Heart left ventricle (tissue), 16 donors: ENCODE measurements at regions not wholly inside any gene's neighbourhood (a gene's known extent, or its start where the extent isn't known, plus 50 kb on each side); places are given as distances from the start of the nearest gene placed in this dataset.
A peak's percentile ranks its signal among the peaks of the same experiment; 100 is the strongest.

Experiments
- ATAC-seq, 4 donors: fragments of 200-7000 bp; cut with Tn5 transposase; one replicate each; pipeline ENCODE4 v1.9.1; 2020 to 2022; ENCODE audit warnings: moderate library complexity in 4 of 4, mild to moderate bottlenecking in 3 of 4, moderate number of reproducible peaks in 1 of 4
- DNase-seq, 5 donors: peaks; one replicate each; pipeline ENCODE4 v3.0.0-alpha.2; 2020
- H3K27ac ChIP-seq, 12 donors: fragments of 200-600 bp; sonication (generic) in 4 of 12; one replicate each; pipeline versions ENCODE4 v1.5.0 to v1.8.0; 2016 to 2022; ENCODE audit warnings: mild to moderate bottlenecking in 2 of 12
- H3K27me3 ChIP-seq, 9 donors: fragments of 200-600 bp; sonication (generic) in 2 of 9; one replicate each; pipeline versions ENCODE4 v1.5.1 to v1.8.0; 2016 to 2022; ENCODE audit warnings: mild to moderate bottlenecking in 3 of 9
- H3K36me3 ChIP-seq, 9 donors: fragments of 200-600 bp; sonication (generic) in 2 of 9; one replicate each; pipeline versions ENCODE4 v1.5.0 to v1.8.0; 2018 to 2022; ENCODE audit warnings: mild to moderate bottlenecking in 2 of 9
- H3K4me1 ChIP-seq, 12 donors: fragments of 200-600 bp; sonication (generic) in 4 of 12; one replicate each; pipeline versions ENCODE4 v1.5.0 to v1.8.0; 2016 to 2022; ENCODE audit warnings: mild to moderate bottlenecking in 3 of 12
- H3K4me3 ChIP-seq, 12 donors: fragments of 200-600 bp; sonication (generic) in 4 of 12; one replicate each; pipeline versions ENCODE4 v1.5.0 to v1.8.0; 2017 to 2022; ENCODE audit warnings: mild to moderate bottlenecking in 9 of 12, moderate library complexity in 4 of 12
- H3K9me3 ChIP-seq, 12 donors: fragments of 200-600 bp; sonication (generic) in 4 of 12; one replicate each; pipeline versions ENCODE4 v1.5.0 to v1.8.0; 2016 to 2022; ENCODE audit warnings: mild to moderate bottlenecking in 1 of 12
- CTCF ChIP-seq, 12 donors: fragments of 200-600 bp; sonication (generic) in 4 of 12; IDR thresholded peaks; one replicate each; pipeline versions ENCODE4 v1.5.0 to v1.8.0; 2018 to 2022; ENCODE audit warnings: antibody characterized with exemption in 12 of 12, mild to moderate bottlenecking in 5 of 12
- POLR2A ChIP-seq, 2 donors: fragments of 450-650 bp; IDR thresholded peaks; one replicate each; pipeline ENCODE4 v1.6.1; 2017; ENCODE audit warnings: antibody characterized with exemption in 2 of 2, mild to moderate bottlenecking in 2 of 2, moderate library complexity in 2 of 2
- WGBS, 4 donors: extraction: QIAGEN DNeasy Blood & Tissue Kit in 2 of 4; methylation state at CpG; one replicate each; pipeline versions ENCODE4 v1.1.5 to v1.1.7; 2013 to 2018; 5-methylcytosine and 5-hydroxymethylcytosine counted together
- intact Hi-C, 10 donors: fragments of 100-400 bp; cut with DNase I; formaldehyde crosslinking; loops; one replicate each; pipeline versions ENCODE4 v1.11.1 to v1.14.2; 2022
- donor health status: ischemic (EF 13 %, LVEDD 7.1; RV severe dilation, severe dysfunction).
- donor health status: healthy with polysubstance abuse.
- donor health status: DM: no; HTN: yes; CAD: no.
- donor health status: DM: no; HTN: no; CAD: no.
- donor health status: ischemic (EF 25% LVEDD 6.9; RV normal size, moderate dysfunction).
- donor health status: ischemic (EF 25% LVEDD 5.7; RV mildly dilated, moderate dysfunction).
- donor health status: healthy.
- donor health status: DM: yes; HTN: yes; CAD: no.
- donor health status: ischemic (EF 35%, LVEDD 5.7; RV mildly dilated, moderate dysfunction).
- donor health status: nonischemic (EF 11% LVEDD 7.7; RV severe dilation, severe dysfunction).
- donor health status: DM: yes; HTN: yes; CAD: no.
- donor health status: PGD.
- donor health status: ischemic (EF 29% LVEDD 5.4; RV normal size, mild dysfunction).
- donor health status: nonischemic (EF 23%, LVEDD 6.1; RV moderate dilation, normal function).

- 21 to 50% (median 48%) methylated on average over 4 of the region's 4 CpGs for WGBS, 4 donors
- TF ChIP-seq POLR2A (IDR thresholded peaks at IDR 0.05) (no peak), CTCF (IDR thresholded peaks at IDR 0.05) (no peak)
These were observed 82.8 kb upstream of the CDYL start for GRCh38 chr6:4693173-4693970.

GRCh38 chr6:4692664-4693063, 83.5 kb upstream of the CDYL start:
- peaks cover 0 to 14% (median 0%) of the 10 kb centered on the region in 12 donors for H3K4me1 ChIP-seq
- H3K27ac ChIP-seq: no peak overlapping the region
- TF ChIP-seq POLR2A (IDR thresholded peaks at IDR 0.05) (no peak), CTCF (IDR thresholded peaks at IDR 0.05) (no peak)
- no peak for DNase-seq
- 95 to 97% (median 97%) methylated on average over 3 of the region's 3 CpGs for WGBS, 4 donors
- peaks cover 0 to 13% (median 0%) of the 10 kb centered on the region in 12 donors for H3K9me3 ChIP-seq
- H3K27me3 ChIP-seq: no peaks in the 10 kb centered on the region
- intact Hi-C loops: no loop called here
- no peak overlapping the region for H3K4me3 ChIP-seq
- H3K36me3 ChIP-seq: no peaks in the 10 kb centered on the region
- no peak for ATAC-seq

More at GRCh38 chr6:4693173-4693970, 82.8 kb upstream of the CDYL start:
- intact Hi-C loops: no loop called here
- Histone ChIP-seq H3K27me3 (no peaks in the 10 kb centered on the region), H3K4me1 (peaks cover 0 to 7% (median 0%) of the 10 kb centered on the region in 12 donors), H3K9me3 (peaks cover 0 to 13% (median 0%) of the 10 kb centered on the region in 12 donors), H3K36me3 (no peaks in the 10 kb centered on the region), H3K4me3 (no peak overlapping the region), H3K27ac (peak overlapping the region in 1 of 12 donors; percentile 47)
- ATAC-seq (no peak), DNase-seq (no peak)

- no peak for DNase-seq
- Histone ChIP-seq H3K9me3 (peaks cover 0 to 12% (median 0%) of the 10 kb centered on the region in 12 donors), H3K4me3 (no peak overlapping the region), H3K27me3 (no peaks in the 10 kb centered on the region), H3K4me1 (peaks cover 0 to 16% (median 0%) of the 10 kb centered on the region in 12 donors), H3K36me3 (no peaks in the 10 kb centered on the region), H3K27ac (peak overlapping the region in 1 of 12 donors; percentile 67)
- ATAC-seq: no peak
- 72 to 78% (median 75%) methylated on average over 14 of the region's 14 CpGs for WGBS, 4 donors
- TF ChIP-seq POLR2A (IDR thresholded peaks at IDR 0.05) (no peak), CTCF (IDR thresholded peaks at IDR 0.05) (no peak)
- intact Hi-C loops: no loop called here
These were observed 87.9 kb upstream of the CDYL start for GRCh38 chr6:4687989-4688947.

GRCh38 chr6:4687656-4687988, 88.6 kb upstream of the CDYL start:
- ATAC-seq: no peak
- DNase-seq: no peak
- Histone ChIP-seq H3K4me1 (peaks cover 0 to 15% (median 0%) of the 10 kb centered on the region in 12 donors), H3K4me3 (no peak overlapping the region), H3K27ac (peak overlapping the region in 1 of 12 donors; percentile 67), H3K27me3 (no peaks in the 10 kb centered on the region), H3K9me3 (peaks cover 0 to 6% (median 0%) of the 10 kb centered on the region in 12 donors), H3K36me3 (no peaks in the 10 kb centered on the region)
- intact Hi-C loops: no loop called here
- TF ChIP-seq POLR2A (IDR thresholded peaks at IDR 0.05): no peak
- no peak for TF ChIP-seq CTCF (IDR thresholded peaks at IDR 0.05)
